Transverse colon (tissue), 4 donors: ENCODE measurements at regions not wholly inside any gene's neighbourhood (a gene's known extent, or its start where the extent isn't known, plus 50 kb on each side); places are given as distances from the start of the nearest gene placed in this dataset.

Experiments
- POLR2A ChIP-seq: fragments of 450-650 bp; IDR thresholded peaks from one replicate; pipeline ENCODE4 v1.6.1; 2016; ENCODE audit warnings: antibody characterized with exemption, mild to moderate bottlenecking, moderate library complexity
- POLR2AphosphoS5 ChIP-seq, 3 donors: sonication (generic); formaldehyde crosslinking; IDR thresholded peaks; one replicate each; pipeline ENCODE4 v1.6.1; 2016; ENCODE audit warnings: antibody characterized with exemption in 3 of 3
- TF ChIP-seq, protein P1 (sequence below), 5 experiments: fragments of 200-600 bp in 3 of 5; fragments of 450-650 bp in 2 of 5; sonication (generic) in 3 of 5; IDR thresholded peaks; 1 replicate in 2 of 5; 2 replicates in 3 of 5; pipeline ENCODE4 v1.5.1; 2016 to 2017; ENCODE audit warnings: antibody characterized with exemption in 5 of 5, inconsistent platforms in 3 of 5, mild to moderate bottlenecking in 2 of 5, moderate library complexity in 1 of 5

DNA sequence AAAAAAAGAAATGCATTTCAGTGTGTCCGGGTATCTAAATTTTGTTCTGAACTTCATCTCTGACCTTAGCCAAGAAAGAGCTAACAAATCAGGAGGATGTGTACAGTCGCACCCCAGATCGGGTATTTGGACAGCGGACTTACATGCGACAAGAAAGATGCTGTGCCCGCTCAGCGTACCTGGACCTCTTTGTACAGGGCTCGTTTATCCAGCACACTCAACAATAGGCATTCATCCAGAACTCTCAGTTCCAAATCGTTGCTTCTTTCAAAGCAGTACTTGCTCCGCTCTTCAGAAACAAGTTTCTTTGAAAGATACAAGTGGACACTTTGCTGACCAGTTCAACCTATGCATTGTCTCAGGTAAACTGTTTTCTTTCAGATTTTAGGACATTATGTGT, 191.7 kb downstream of the LY86 start:
- TF ChIP-seq, protein P1, sequence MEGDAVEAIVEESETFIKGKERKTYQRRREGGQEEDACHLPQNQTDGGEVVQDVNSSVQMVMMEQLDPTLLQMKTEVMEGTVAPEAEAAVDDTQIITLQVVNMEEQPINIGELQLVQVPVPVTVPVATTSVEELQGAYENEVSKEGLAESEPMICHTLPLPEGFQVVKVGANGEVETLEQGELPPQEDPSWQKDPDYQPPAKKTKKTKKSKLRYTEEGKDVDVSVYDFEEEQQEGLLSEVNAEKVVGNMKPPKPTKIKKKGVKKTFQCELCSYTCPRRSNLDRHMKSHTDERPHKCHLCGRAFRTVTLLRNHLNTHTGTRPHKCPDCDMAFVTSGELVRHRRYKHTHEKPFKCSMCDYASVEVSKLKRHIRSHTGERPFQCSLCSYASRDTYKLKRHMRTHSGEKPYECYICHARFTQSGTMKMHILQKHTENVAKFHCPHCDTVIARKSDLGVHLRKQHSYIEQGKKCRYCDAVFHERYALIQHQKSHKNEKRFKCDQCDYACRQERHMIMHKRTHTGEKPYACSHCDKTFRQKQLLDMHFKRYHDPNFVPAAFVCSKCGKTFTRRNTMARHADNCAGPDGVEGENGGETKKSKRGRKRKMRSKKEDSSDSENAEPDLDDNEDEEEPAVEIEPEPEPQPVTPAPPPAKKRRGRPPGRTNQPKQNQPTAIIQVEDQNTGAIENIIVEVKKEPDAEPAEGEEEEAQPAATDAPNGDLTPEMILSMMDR (IDR thresholded peaks at IDR 0.05), result no peak
- TF ChIP-seq POLR2A (no peak), POLR2AphosphoS5 (IDR thresholded peaks at IDR 0.05) (no peak)
